ENCODE measurements at regions not wholly inside any gene's neighbourhood (a gene's known extent, or its start where the extent isn't known, plus 50 kb on each side); places are given as distances from the start of the nearest gene placed in this dataset.

DNA sequence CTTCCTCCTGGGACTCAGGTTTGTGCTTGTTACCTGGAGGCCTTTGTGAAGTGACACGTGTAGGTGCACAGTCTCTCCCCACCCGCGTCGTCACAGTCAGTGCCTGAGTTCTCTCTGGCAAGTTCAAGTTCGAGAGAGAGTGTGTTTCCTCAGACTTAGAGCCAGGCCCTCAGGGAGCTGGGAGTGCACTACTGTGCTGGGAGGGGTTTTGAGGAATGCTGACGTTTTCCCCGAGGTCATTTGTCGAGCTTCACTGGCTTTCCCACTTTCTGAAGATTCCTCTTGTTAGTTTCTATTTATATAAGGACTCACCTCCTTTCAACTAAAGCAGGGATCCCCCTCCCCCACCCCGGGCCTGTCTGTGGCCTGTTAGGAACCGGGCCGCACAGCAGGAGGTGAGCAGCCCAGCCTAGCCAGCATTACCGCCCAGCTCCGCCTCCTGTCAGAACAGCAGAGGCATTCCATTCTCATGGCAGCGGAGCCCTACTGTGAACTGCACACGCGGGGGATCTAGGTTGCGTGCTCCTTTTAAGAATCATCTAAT is 209.2 kb downstream of the DIRAS2 start:
- no peaks in the 10 kb centered on the region for H3K79me2 ChIP-seq (ENCODE audit: insufficient read depth, low read depth, low read length)
- no peak for DNase-seq (ENCODE audit: low spot score)
- intact Hi-C loops (cut with micrococcal nuclease; ENCODE audit: unreplicated experiment) = no loop called here
- ChIA-PET POLR2A (no interaction called here), CTCF (ENCODE audit: unreplicated experiment) (no interaction called here)
- H3K4me2 ChIP-seq (ENCODE audit: low read length) = no peak overlapping the region
- H3K36me3 ChIP-seq (ENCODE audit: insufficient read depth, low read length) = no peaks in the 10 kb centered on the region
- no peaks in the 10 kb centered on the region for H4K20me1 ChIP-seq (ENCODE audit: insufficient read depth, low read length)
- H3K27ac ChIP-seq (ENCODE audit: low read depth, low read length, poor library complexity, severe bottlenecking) = no peak overlapping the region
- TF ChIP-seq, protein P1, sequence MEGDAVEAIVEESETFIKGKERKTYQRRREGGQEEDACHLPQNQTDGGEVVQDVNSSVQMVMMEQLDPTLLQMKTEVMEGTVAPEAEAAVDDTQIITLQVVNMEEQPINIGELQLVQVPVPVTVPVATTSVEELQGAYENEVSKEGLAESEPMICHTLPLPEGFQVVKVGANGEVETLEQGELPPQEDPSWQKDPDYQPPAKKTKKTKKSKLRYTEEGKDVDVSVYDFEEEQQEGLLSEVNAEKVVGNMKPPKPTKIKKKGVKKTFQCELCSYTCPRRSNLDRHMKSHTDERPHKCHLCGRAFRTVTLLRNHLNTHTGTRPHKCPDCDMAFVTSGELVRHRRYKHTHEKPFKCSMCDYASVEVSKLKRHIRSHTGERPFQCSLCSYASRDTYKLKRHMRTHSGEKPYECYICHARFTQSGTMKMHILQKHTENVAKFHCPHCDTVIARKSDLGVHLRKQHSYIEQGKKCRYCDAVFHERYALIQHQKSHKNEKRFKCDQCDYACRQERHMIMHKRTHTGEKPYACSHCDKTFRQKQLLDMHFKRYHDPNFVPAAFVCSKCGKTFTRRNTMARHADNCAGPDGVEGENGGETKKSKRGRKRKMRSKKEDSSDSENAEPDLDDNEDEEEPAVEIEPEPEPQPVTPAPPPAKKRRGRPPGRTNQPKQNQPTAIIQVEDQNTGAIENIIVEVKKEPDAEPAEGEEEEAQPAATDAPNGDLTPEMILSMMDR (conservative IDR thresholded peaks at IDR 0.05; ENCODE audit: low read length) = no peak
- TF ChIP-seq EZH2phosphoT487 (IDR thresholded peaks at IDR 0.05; ENCODE audit: borderline replicate concordance, low read depth, low read length) = no peak
- no TSS peak for BruUV-seq (replicated peaks)
- no peak overlapping the region for H2AFZ ChIP-seq (ENCODE audit: low read length)
- H3K4me3 ChIP-seq (ENCODE audit: low read depth, low read length, poor library complexity, severe bottlenecking) = no peak overlapping the region
- no peaks in the 10 kb centered on the region for H3K9me3 ChIP-seq (ENCODE audit: low read length)
- H3K9me2 ChIP-seq (ENCODE audit: insufficient read depth, low read length) = no peaks in the 10 kb centered on the region
- no peaks in the 10 kb centered on the region for H3K4me1 ChIP-seq (ENCODE audit: insufficient read depth, low read length, poor library complexity, severe bottlenecking)

DNA sequence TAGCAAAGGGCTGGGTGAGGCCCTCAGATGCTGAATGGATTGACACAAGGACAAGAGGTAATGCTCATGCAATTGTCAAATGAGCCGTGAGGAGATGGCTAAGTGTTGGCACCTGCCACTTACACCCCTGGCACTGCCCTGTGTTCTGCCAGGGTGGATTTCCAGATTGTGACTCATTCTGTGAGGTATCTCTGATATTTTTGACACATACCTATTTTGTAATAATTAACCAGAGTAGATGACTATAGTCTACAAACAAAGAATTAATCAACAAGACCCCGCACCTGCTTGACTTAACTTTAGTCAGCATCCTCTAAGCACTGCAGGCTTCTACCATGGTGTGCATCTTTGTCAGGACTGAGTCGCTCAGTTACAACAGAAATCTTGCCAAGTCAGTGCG is 200.8 kb downstream of the DIRAS2 start:
- no peaks in the 10 kb centered on the region for H3K9me2 ChIP-seq (ENCODE audit: insufficient read depth, low read length)
- no peaks in the 10 kb centered on the region for H3K4me1 ChIP-seq (ENCODE audit: insufficient read depth, low read length, poor library complexity, severe bottlenecking)
- no TSS peak for BruUV-seq (replicated peaks)
- H3K4me3 ChIP-seq (ENCODE audit: low read depth, low read length, poor library complexity, severe bottlenecking) = no peak overlapping the region
- no peaks in the 10 kb centered on the region for H3K9me3 ChIP-seq (ENCODE audit: low read length)
- no peak for DNase-seq (ENCODE audit: low spot score)
- H4K20me1 ChIP-seq (ENCODE audit: insufficient read depth, low read length) = no peaks in the 10 kb centered on the region
- intact Hi-C loops (cut with micrococcal nuclease; ENCODE audit: unreplicated experiment) = no loop called here
- ChIA-PET POLR2A (no interaction called here), CTCF (ENCODE audit: unreplicated experiment) (no interaction called here)
- no peak overlapping the region for H3K27ac ChIP-seq (ENCODE audit: low read depth, low read length, poor library complexity, severe bottlenecking)
- no peak overlapping the region for H2AFZ ChIP-seq (ENCODE audit: low read length)
- no peak for TF ChIP-seq EZH2phosphoT487 (IDR thresholded peaks at IDR 0.05; ENCODE audit: borderline replicate concordance, low read depth, low read length)
- TF ChIP-seq, protein P1 (conservative IDR thresholded peaks at IDR 0.05; ENCODE audit: low read length) = no peak
- H3K36me3 ChIP-seq (ENCODE audit: insufficient read depth, low read length) = no peaks in the 10 kb centered on the region
- no peaks in the 10 kb centered on the region for H3K79me2 ChIP-seq (ENCODE audit: insufficient read depth, low read depth, low read length)
- no peak overlapping the region for H3K4me2 ChIP-seq (ENCODE audit: low read length)

GRCh38 chr9:90442723-90443122 is 199.9 kb downstream of the DIRAS2 start:
- Histone ChIP-seq H3K36me3 (ENCODE audit: insufficient read depth, low read length) (no peaks in the 10 kb centered on the region), H3K4me1 (ENCODE audit: insufficient read depth, low read length, poor library complexity, severe bottlenecking) (no peaks in the 10 kb centered on the region), H3K9me3 (ENCODE audit: low read length) (no peaks in the 10 kb centered on the region), H3K79me2 (ENCODE audit: insufficient read depth, low read depth, low read length) (no peaks in the 10 kb centered on the region), H4K20me1 (ENCODE audit: insufficient read depth, low read length) (no peaks in the 10 kb centered on the region), H3K4me3 (ENCODE audit: low read depth, low read length, poor library complexity, severe bottlenecking) (no peak overlapping the region), H3K9me2 (ENCODE audit: insufficient read depth, low read length) (no peaks in the 10 kb centered on the region), H2AFZ (ENCODE audit: low read length) (no peak overlapping the region), H3K27ac (ENCODE audit: low read depth, low read length, poor library complexity, severe bottlenecking) (no peak overlapping the region), H3K4me2 (ENCODE audit: low read length) (no peak overlapping the region)
- intact Hi-C loops (cut with micrococcal nuclease; ENCODE audit: unreplicated experiment) = no loop called here
- TF ChIP-seq EZH2phosphoT487 (IDR thresholded peaks at IDR 0.05; ENCODE audit: borderline replicate concordance, low read depth, low read length) = no peak
- TF ChIP-seq, protein P1 (conservative IDR thresholded peaks at IDR 0.05; ENCODE audit: low read length) = no peak
- BruUV-seq (replicated peaks) = no TSS peak
- ChIA-PET CTCF (ENCODE audit: unreplicated experiment) (no interaction called here), POLR2A (no interaction called here)
- DNase-seq (ENCODE audit: low spot score) = no peak

Data from OCI-LY7 (cell line).